Head of caudate nucleus (tissue), 42 donors: ENCODE measurements at regions not wholly inside any gene's neighbourhood (a gene's known extent, or its start where the extent isn't known, plus 50 kb on each side); places are given as distances from the start of the nearest gene placed in this dataset.

Experiments
- DNase-seq, 42 donors: peaks; one replicate each; pipeline versions ENCODE4 v3.0.0 to v3.0.0-alpha.2; 2020 to 2021; ENCODE audit warnings: mixed read lengths in 7 of 42
- intact Hi-C: fragments of 100-400 bp; cut with DNase I; formaldehyde crosslinking; loops from one replicate; pipeline ENCODE4 v1.15.0; 2022

GRCh38 chr9:134984372-134985265, 66.9 kb upstream of the FCN1 start:
- DNase-seq, result peak in 4 of 42 donors; percentile 1 to 38 (median 16)
- intact Hi-C loops, result no loop called here

- intact Hi-C loops, result no loop called here
- DNase-seq, result peak in 5 of 42 donors; percentile 0 to 16 (median 2)
These were observed 67.7 kb upstream of the FCN1 start for GRCh38 chr9:134985451-134985850.

GRCh38 chr9:134986957-134987356, 69.2 kb upstream of the FCN1 start:
- no peak for DNase-seq
- intact Hi-C loops, result no loop called here

- DNase-seq, result peak in 3 of 42 donors; percentile 1 to 26 (median 4)
- intact Hi-C loops, result no loop called here
These were observed 69.7 kb upstream of the FCN1 start for GRCh38 chr9:134987376-134987775.

GRCh38 chr9:134987906-134988700, 70.4 kb upstream of the FCN1 start:
- intact Hi-C loops, result no loop called here
- peak in 5 of 42 donors; percentile 3 to 30 (median 6) for DNase-seq

GRCh38 chr9:134988706-134989105, 71.0 kb upstream of the FCN1 start:
- intact Hi-C loops, result no loop called here

GRCh38 chr9:134989206-134990065, 71.7 kb upstream of the FCN1 start:
- peak in 7 of 42 donors; percentile 0 to 32 (median 5) for DNase-seq
- intact Hi-C loops, result loop anchor here (10.0 kb wide), 1 partner anchor 55 kb away; no protein-coding TSS in a partner anchor

More at GRCh38 chr9:134988706-134989105, 71.0 kb upstream of the FCN1 start:
- peak in 5 of 42 donors; percentile 0 to 29 (median 10) for DNase-seq

- intact Hi-C loops, result loop anchor here (10.0 kb wide), 1 partner anchor 57 kb away; no protein-coding TSS in a partner anchor
- DNase-seq, result peak in 5 of 42 donors; percentile 0 to 10 (median 6)
These were observed 74.4 kb upstream of the FCN1 start for GRCh38 chr9:134991808-134992754.

GRCh38 chr9:134992755-134993124, 75.0 kb upstream of the FCN1 start:
- intact Hi-C loops, result loop anchor here (10.0 kb wide), 1 partner anchor 58 kb away; no protein-coding TSS in a partner anchor
- peak in 7 of 42 donors; percentile 1 to 33 (median 17) for DNase-seq

- intact Hi-C loops, result loop anchor here (10.0 kb wide), 1 partner anchor 59 kb away; no protein-coding TSS in a partner anchor
- peak in 4 of 42 donors; percentile 0 to 23 (median 14) for DNase-seq
These were observed 75.7 kb upstream of the FCN1 start for GRCh38 chr9:134993416-134993815.

- peak in 5 of 42 donors; percentile 0 to 27 (median 2) for DNase-seq
- intact Hi-C loops, result loop anchor here (10.0 kb wide), 1 partner anchor 59 kb away; no protein-coding TSS in a partner anchor
These were observed 76.4 kb upstream of the FCN1 start for GRCh38 chr9:134993996-134994720.

GRCh38 chr9:134994926-134995791, 77.4 kb upstream of the FCN1 start:
- intact Hi-C loops, result loop anchor here (10.0 kb wide), 1 partner anchor 60 kb away; no protein-coding TSS in a partner anchor
- DNase-seq, result peak in 7 of 42 donors; percentile 0 to 31 (median 9)

GRCh38 chr9:134995792-134996120, 78.0 kb upstream of the FCN1 start:
- peak in 6 of 42 donors; percentile 1 to 26 (median 6) for DNase-seq
- intact Hi-C loops, result loop anchor here (10.0 kb wide), 1 partner anchor 61 kb away; no protein-coding TSS in a partner anchor

- DNase-seq, result peak in 4 of 42 donors; percentile 0 to 21 (median 6)
- intact Hi-C loops, result loop anchor here (10.0 kb wide), 1 partner anchor 62 kb away; no protein-coding TSS in a partner anchor
These were observed 79.1 kb upstream of the FCN1 start for GRCh38 chr9:134996591-134997530.
